ENCODE measurements at regions not wholly inside any gene's neighbourhood (a gene's known extent, or its start where the extent isn't known, plus 50 kb on each side); places are given as distances from the start of the nearest gene placed in this dataset.

- TF ChIP-seq CTCF (conservative IDR thresholded peaks at IDR 0.05 in 1 of 2, IDR thresholded peaks at IDR 0.05 in 1 of 2; ENCODE audit: low read depth in 1 of 2, low read length in 2 of 2): no peak
- no peak for TF ChIP-seq EZH2 (IDR thresholded peaks at IDR 0.05; ENCODE audit: low read length, missing control alignments)
Measured at GRCh38 chr3:127037971-127038446, 55.1 kb downstream of the PLXNA1 start.

All from fibroblast of lung (primary cell).